Fibroblast of pulmonary artery (primary cell): ENCODE measurements at regions not wholly inside any gene's neighbourhood (a gene's known extent, or its start where the extent isn't known, plus 50 kb on each side); places are given as distances from the start of the nearest gene placed in this dataset.

Experiments used
- DNase-seq: peaks from one replicate; pipeline ENCODE4 v3.0.0-alpha.2; 2010; ENCODE audit warnings: low read depth
- H3K4me3 ChIP-seq: replicated peaks from 2 replicates; pipeline ENCODE4 v1.5.1; 2011; ENCODE audit warnings: low read depth, mild to moderate bottlenecking, control low read depth, low read length, moderate library complexity
- TF ChIP-seq, protein P1 (sequence below): IDR thresholded peaks from 2 replicates; pipeline ENCODE4 v1.5.1; 2011; ENCODE audit warnings: mild to moderate bottlenecking, control low read depth, low read length, inconsistent platforms; ENCODE audit errors: missing control alignments

DNA sequence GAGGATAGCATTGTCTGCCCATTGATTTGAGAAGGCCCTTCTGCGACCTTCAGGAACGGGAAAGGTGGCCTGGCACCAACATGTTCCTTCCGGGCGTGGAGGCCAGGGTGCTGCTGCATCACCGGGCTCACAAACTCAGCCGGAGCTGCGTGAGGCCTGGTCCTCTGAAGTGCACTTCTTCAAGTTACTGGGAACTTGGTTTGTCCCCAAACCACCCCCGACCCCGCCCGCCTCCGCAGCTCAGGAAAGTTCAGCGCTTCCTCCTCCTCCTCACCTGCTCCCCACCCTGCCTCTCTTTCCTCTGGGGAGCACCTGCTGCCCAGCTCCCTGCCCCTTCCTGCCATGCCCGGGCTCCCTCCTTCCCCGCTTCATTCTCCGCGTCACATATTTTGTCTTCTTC is 116.0 kb upstream of the LRPAP1 start:
- H3K4me3 ChIP-seq: no peak overlapping the region
- TF ChIP-seq, protein P1, sequence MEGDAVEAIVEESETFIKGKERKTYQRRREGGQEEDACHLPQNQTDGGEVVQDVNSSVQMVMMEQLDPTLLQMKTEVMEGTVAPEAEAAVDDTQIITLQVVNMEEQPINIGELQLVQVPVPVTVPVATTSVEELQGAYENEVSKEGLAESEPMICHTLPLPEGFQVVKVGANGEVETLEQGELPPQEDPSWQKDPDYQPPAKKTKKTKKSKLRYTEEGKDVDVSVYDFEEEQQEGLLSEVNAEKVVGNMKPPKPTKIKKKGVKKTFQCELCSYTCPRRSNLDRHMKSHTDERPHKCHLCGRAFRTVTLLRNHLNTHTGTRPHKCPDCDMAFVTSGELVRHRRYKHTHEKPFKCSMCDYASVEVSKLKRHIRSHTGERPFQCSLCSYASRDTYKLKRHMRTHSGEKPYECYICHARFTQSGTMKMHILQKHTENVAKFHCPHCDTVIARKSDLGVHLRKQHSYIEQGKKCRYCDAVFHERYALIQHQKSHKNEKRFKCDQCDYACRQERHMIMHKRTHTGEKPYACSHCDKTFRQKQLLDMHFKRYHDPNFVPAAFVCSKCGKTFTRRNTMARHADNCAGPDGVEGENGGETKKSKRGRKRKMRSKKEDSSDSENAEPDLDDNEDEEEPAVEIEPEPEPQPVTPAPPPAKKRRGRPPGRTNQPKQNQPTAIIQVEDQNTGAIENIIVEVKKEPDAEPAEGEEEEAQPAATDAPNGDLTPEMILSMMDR: no peak
- DNase-seq: no peak

DNA sequence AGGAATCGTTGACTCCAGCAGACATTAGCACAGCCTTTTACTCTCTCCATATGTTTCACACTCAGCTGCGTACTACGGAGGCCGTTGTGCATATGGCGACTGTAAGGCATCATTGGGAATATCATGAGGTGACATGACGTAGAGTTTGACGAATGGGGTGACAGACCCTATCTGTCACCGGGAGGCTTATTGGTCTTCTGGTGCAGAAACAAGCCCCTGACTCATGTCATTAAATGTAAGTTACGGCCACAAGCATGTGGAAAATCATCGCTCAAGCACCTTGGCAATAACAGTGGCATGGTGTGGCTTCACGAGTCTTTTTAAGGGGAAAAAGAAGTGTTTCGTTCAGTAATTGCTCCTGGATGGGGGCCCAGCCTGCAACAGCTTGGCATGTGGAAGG is 115.2 kb upstream of the LRPAP1 start:
- no peak overlapping the region for H3K4me3 ChIP-seq
- TF ChIP-seq, protein P1: no peak
- no peak for DNase-seq

DNA sequence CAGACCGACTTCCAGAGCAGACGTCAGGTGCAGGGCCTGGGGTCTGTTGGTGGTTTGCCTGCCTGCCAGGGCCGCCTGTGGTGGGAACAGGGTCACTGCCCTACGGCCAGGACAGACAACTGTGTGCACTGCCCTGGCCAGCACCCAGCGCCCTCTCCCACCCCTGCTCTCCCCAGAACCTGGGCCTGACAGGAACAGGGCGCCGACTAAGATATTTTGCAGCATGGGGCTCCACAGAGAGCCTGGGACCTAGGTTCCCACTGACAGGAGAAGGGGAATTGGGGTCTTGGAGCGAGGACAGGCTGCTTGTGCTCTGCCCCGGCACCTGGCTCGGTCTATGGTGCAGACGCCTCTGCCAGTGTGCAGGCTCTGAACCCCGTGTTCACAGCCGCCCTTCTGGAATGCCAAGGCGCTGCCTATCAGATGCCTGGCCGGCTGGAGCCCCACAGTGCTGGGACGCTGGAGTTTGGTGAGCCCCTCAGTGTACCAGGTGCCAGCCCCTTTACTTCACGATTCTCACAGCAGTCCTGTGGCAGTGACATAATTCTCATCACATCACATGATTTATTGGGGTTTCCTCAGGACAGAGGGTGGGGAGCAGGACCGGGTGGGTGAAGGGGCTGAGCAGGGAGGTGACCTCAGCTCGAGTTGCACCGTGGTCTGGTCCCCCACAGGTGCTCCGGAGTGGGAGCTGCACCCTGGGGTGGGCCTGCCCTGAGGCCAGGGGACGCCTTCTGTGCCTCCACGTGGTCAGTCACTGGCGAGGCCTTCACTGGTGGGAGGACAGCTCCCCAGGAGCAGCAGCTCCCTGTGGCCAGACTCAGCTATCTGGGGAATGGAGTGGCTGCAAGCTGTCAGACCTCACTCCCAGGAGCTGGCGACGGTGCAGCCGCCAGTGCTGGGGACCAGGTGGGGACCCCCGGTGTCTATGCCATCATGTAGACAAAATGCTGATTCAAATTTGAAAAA is 113.8 kb upstream of the LRPAP1 start:
- H3K4me3 ChIP-seq: no peak overlapping the region
- TF ChIP-seq, protein P1: no peak
- no peak for DNase-seq

DNA sequence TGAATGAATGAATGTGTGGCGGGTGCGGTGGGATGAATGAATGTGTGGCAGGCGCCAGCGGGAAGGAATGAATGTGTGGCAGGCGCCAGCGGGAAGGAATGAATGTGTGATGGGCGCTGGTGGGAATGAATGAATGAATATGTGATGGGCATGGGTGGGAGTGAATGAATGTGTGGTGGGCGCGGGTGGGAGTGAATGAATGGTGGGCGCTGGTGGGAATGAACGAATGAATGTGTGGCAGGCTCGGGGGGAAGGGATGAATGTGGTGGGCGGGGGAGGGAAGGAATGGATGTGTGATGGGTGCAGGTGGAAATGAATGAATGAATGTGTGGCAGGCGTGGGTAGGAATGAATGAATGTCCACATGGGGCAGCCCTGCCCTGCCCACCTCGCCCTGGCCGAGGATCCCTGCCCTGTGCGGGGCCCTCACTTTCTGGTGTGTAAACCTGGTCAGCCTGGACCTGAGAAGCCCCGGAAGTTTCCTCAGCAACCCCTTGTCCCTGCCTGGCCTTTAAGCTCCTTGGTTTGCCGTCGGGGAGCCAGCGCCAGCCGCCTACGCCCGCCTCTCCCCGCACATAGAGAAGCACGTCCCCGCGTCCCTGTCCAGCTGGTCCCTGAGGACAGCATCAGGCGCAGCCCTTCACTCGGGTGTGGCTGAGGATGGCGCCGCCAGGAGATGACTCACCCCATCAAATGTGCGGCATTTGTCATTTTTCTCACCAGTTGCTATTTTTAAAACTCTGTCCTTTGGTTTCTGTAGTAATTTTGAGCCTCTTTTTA is 112.8 kb upstream of the LRPAP1 start:
- no peak for DNase-seq
- TF ChIP-seq, protein P1: no peak
- no peak overlapping the region for H3K4me3 ChIP-seq

DNA sequence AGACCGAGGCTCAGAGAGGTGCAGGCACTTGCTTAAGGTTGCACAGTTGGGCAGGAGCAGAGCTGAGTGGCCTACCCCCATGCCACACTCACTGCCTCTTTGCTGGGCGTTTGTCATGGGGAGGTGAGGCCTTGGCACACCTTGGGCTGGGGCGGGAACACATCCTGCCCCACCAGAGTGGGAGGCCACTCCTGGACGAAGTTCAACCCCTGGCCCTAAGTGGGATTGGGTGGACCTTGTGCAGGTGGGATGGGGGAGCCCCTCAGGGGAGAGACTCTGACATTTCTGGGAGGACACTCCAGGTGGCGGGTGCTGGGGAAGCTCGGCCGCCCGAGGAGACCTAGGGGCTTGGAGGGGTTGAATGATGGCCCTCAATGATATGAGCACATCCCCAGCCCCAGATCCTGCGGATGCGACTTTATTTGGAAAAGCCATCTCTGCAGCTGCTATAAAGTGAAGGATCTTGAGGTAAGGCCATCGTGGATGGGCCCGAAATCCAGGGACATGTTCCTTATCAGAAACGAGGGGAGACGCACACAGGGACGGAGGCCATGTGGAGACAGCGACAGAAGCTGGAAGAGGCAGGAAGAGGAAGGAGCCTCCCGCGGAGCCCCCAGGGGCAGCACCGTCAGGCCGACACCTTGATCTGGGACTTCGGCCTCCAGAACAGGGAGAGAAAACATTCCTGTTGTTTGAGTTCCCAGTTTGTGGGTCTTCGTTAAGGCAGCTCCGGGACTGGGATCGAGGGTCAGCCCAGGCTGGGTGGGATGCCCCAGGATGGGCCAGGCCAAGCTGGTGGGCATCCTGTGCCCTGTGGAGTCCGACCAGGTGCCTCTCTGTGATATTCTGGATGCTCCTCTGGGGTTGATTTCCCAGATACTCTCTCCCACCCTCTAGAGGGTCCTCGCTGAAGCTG is 111.6 kb upstream of the LRPAP1 start:
- TF ChIP-seq, protein P1: no peak
- no peak for DNase-seq
- H3K4me3 ChIP-seq: no peak overlapping the region

DNA sequence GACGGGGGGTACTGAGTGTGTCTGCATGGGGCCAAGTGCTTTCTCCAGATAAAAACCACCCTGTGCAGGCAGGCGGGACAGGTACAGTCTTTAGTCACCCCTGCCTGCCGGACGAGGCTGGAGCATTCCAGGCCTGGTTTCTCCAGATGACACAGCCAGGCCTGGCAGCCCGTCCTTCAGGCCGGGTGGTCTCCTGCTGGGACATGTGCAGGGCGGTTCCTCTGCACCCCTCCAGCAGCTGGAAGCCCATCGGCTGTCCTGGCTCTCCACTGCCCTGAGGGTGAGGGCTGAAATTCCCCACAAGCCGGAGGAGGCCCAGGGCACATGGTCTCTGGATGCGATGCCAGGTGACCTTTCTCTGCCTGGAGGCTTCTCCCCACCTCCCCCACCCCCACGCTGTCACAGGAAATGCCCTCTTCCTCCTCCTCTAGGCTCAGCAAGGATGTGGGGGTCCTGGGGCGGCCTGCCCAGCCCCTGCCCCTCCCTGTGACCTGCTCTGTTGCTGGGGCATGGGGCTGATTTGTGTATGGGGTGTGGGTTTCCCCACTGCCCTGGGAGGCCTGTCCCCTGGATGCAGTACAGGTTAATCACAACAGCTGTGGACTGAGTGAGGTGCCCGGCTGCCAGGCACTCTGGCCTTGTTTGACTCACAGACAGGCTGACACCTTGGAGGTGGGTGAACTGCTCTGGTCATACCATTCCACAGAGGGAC is 110.7 kb upstream of the LRPAP1 start:
- DNase-seq: no peak
- no peak overlapping the region for H3K4me3 ChIP-seq
- TF ChIP-seq, protein P1: no peak
